Natural killer cell (primary cell): ENCODE measurements at regions not wholly inside any gene's neighbourhood (a gene's known extent, or its start where the extent isn't known, plus 50 kb on each side); places are given as distances from the start of the nearest gene placed in this dataset.

ENCODE experiments used
- ATAC-seq, 3 donors: fragments of 150-1000 bp in 2 of 3; fragments of 200-7000 bp in 1 of 3; cut with Tn5 transposase; 1 replicate in 1 of 3; 2 replicates in 2 of 3; pipeline ENCODE4 v1.10.0; 2021; ENCODE audit warnings: mild to moderate bottlenecking in 2 of 3, moderate library complexity in 2 of 3
- DNase-seq, 2 donors: peaks; one replicate each; pipeline versions ENCODE4 v3.0.0 to v3.0.0-alpha.2; 2013 to 2021; ENCODE audit warnings: mixed read lengths in 1 of 2
- H3K27ac ChIP-seq: one replicate; pipeline ENCODE4 v1.5.1; 2013; ENCODE audit warnings: mild to moderate bottlenecking, low read length
- H3K27me3 ChIP-seq: one replicate; pipeline ENCODE4 v1.6.1; 2013; ENCODE audit warnings: low read length; ENCODE audit not compliant: control insufficient read depth, insufficient read depth
- H3K36me3 ChIP-seq: one replicate; pipeline ENCODE4 v1.6.1; 2013; ENCODE audit warnings: low read length; ENCODE audit not compliant: control insufficient read depth, insufficient read depth
- H3K4me1 ChIP-seq: one replicate; pipeline ENCODE4 v1.6.1; 2013; ENCODE audit warnings: low read length; ENCODE audit not compliant: control insufficient read depth, insufficient read depth
- H3K4me3 ChIP-seq: one replicate; pipeline ENCODE4 v1.5.1; 2013; ENCODE audit warnings: low read length
- H3K9me3 ChIP-seq: one replicate; pipeline ENCODE4 v1.6.1; 2013; ENCODE audit warnings: low read length; ENCODE audit not compliant: control insufficient read depth, insufficient read depth
- H3K27ac Mint-ChIP-seq, 2 donors: one replicate each; pipeline ENCODE4 v1.8.0; 2022; ENCODE audit warnings: mild to moderate bottlenecking in 2 of 2, mixed read lengths in 2 of 2, moderate library complexity in 1 of 2
- H3K27me3 Mint-ChIP-seq, 2 donors: one replicate each; pipeline ENCODE4 v1.8.0; 2022; ENCODE audit warnings: low read depth in 2 of 2, mixed read lengths in 2 of 2
- H3K36me3 Mint-ChIP-seq: one replicate; pipeline ENCODE4 v1.8.0; 2022; ENCODE audit warnings: mixed read lengths
- H3K4me1 Mint-ChIP-seq, 2 donors: one replicate each; pipeline ENCODE4 v1.8.0; 2022; ENCODE audit warnings: mixed read lengths in 2 of 2
- H3K4me3 Mint-ChIP-seq: one replicate; pipeline ENCODE4 v1.8.0; 2022; ENCODE audit warnings: mild to moderate bottlenecking, moderate library complexity, mixed read lengths
- H3K9me3 Mint-ChIP-seq, 2 donors: one replicate each; pipeline ENCODE4 v1.8.0; 2022; ENCODE audit warnings: mixed read lengths in 2 of 2
- CTCF ChIP-seq: fragments of 200-600 bp; IDR thresholded peaks from one replicate; pipeline ENCODE4 v1.8.0; 2022; ENCODE audit warnings: antibody characterized with exemption
- WGBS: methylation state at CpG from one replicate; pipeline ENCODE4 v1.1.7; 2013; ENCODE audit warnings: missing lambda C conversion rate; ENCODE audit not compliant: insufficient coverage; 5-methylcytosine and 5-hydroxymethylcytosine counted together
- intact Hi-C: fragments of 100-400 bp; cut with micrococcal nuclease; formaldehyde crosslinking; loops from one replicate; pipeline ENCODE4 v1.14.2; 2022

GRCh38 chr2:111662039-111662770 lies 221.8 kb downstream of the ANAPC1 start:
- Histone ChIP-seq H3K27ac (no peak overlapping the region), H3K9me3 (no peaks in the 10 kb centered on the region), H3K4me1 (peaks cover 4% of the 10 kb centered on the region), H3K36me3 (no peaks in the 10 kb centered on the region), H3K27me3 (no peaks in the 10 kb centered on the region), H3K4me3 (no peak overlapping the region)
- TF ChIP-seq CTCF: no peak
- intact Hi-C loops: no loop called here
- no peaks in the 10 kb centered on the region for H3K4me1 Mint-ChIP-seq
- WGBS: 74% methylated on average over 5 of the region's 6 CpGs
- no peak overlapping the region for H3K4me3 Mint-ChIP-seq
- no peaks in the 10 kb centered on the region for H3K36me3 Mint-ChIP-seq
- DNase-seq: no peak
- ATAC-seq: no peak
- no peaks in the 10 kb centered on the region for H3K27me3 Mint-ChIP-seq
- no peaks in the 10 kb centered on the region for H3K9me3 Mint-ChIP-seq
- H3K27ac Mint-ChIP-seq: no peak overlapping the region

GRCh38 chr2:111662771-111663470 lies 221.1 kb downstream of the ANAPC1 start:
- H3K27ac Mint-ChIP-seq: no peak overlapping the region
- 59% methylated on average over 7 of the region's 7 CpGs for WGBS

GRCh38 chr2:111663471-111664274 lies 220.3 kb downstream of the ANAPC1 start:
- Mint-ChIP-seq H3K4me3 (no peak overlapping the region), H3K27ac (no peak overlapping the region), H3K36me3 (no peaks in the 10 kb centered on the region), H3K27me3 (no peaks in the 10 kb centered on the region), H3K9me3 (no peaks in the 10 kb centered on the region), H3K4me1 (no peaks in the 10 kb centered on the region)
- DNase-seq (no peak), ATAC-seq (no peak)
- no peaks in the 10 kb centered on the region for H3K27me3 ChIP-seq
- H3K4me1 ChIP-seq: peaks cover 4% of the 10 kb centered on the region
- H3K27ac ChIP-seq: no peak overlapping the region
- no peaks in the 10 kb centered on the region for H3K9me3 ChIP-seq
- 86% methylated on average over 13 of the region's 13 CpGs for WGBS
- no peak overlapping the region for H3K4me3 ChIP-seq
- intact Hi-C loops: no loop called here
- TF ChIP-seq CTCF: no peak
- H3K36me3 ChIP-seq: no peaks in the 10 kb centered on the region

More at GRCh38 chr2:111662771-111663470, 221.1 kb downstream of the ANAPC1 start:
- Mint-ChIP-seq H3K9me3 (no peaks in the 10 kb centered on the region), H3K4me3 (no peak overlapping the region), H3K27me3 (no peaks in the 10 kb centered on the region), H3K36me3 (no peaks in the 10 kb centered on the region), H3K4me1 (no peaks in the 10 kb centered on the region)
- Histone ChIP-seq H3K9me3 (no peaks in the 10 kb centered on the region), H3K4me3 (no peak overlapping the region), H3K27me3 (no peaks in the 10 kb centered on the region), H3K27ac (no peak overlapping the region), H3K4me1 (peaks cover 4% of the 10 kb centered on the region), H3K36me3 (no peaks in the 10 kb centered on the region)
- intact Hi-C loops: no loop called here
- DNase-seq (no peak), ATAC-seq (no peak)
- TF ChIP-seq CTCF: no peak
